SK-N-SH (cell line): ENCODE measurements at regions not wholly inside any gene's neighbourhood (a gene's known extent, or its start where the extent isn't known, plus 50 kb on each side); places are given as distances from the start of the nearest gene placed in this dataset.

ENCODE experiments used
- CHD2 ChIP-seq: fragments of 150-350 bp; IDR thresholded peaks from 2 replicates; pipeline ENCODE4 v1.6.1; 2018; ENCODE audit warnings: low read length; ENCODE audit not compliant: partially characterized antibody
- EZH2phosphoT487 ChIP-seq: fragments of 200-600 bp; sonication (generic); IDR thresholded peaks from 2 replicates; pipeline ENCODE4 v1.6.1; 2017; ENCODE audit warnings: low read depth, mixed run types, mild to moderate bottlenecking, antibody characterized with exemption, moderate library complexity, borderline replicate concordance
- MAX ChIP-seq: IDR thresholded peaks from 2 replicates; pipeline ENCODE4 v1.4.0; 2012; ENCODE audit warnings: low read depth
- MXI1 ChIP-seq: IDR thresholded peaks from 2 replicates; pipeline ENCODE4 v1.6.1; 2012; ENCODE audit warnings: mild to moderate bottlenecking, low read depth, low read length, improper control_type of control experiment
- NFIC ChIP-seq: IDR thresholded peaks from 2 replicates; pipeline ENCODE4 v1.4.0; 2012; ENCODE audit warnings: borderline replicate concordance
- NRF1 ChIP-seq: IDR thresholded peaks from 2 replicates; pipeline ENCODE4 v1.6.1; 2012; ENCODE audit warnings: low read depth, mild to moderate bottlenecking, low read length
- PBX3 ChIP-seq: IDR thresholded peaks from 2 replicates; pipeline ENCODE4; 2012
- RAD21 ChIP-seq: IDR thresholded peaks from 2 replicates; pipeline ENCODE4 v1.6.1; 2012; ENCODE audit warnings: mild to moderate bottlenecking, low read length
- RCOR1 ChIP-seq: fragments of 150-350 bp; IDR thresholded peaks from 2 replicates; pipeline ENCODE4 v1.6.1; 2017; ENCODE audit warnings: antibody characterized with exemption, low read length
- TCF12 ChIP-seq: IDR thresholded peaks from 2 replicates; pipeline ENCODE4 v1.4.0; 2012
- USF2 ChIP-seq: fragments of 150-350 bp; IDR thresholded peaks from 2 replicates; pipeline ENCODE4 v1.6.1; 2017; ENCODE audit warnings: antibody characterized with exemption, low read length, low read depth, borderline replicate concordance
- ZBTB33 ChIP-seq: IDR thresholded peaks from 2 replicates; pipeline ENCODE4 v1.4.0; 2012; ENCODE audit warnings: low read depth, borderline replicate concordance
- TF ChIP-seq, protein P1 (sequence below): fragments of 200-600 bp; sonication (generic); IDR thresholded peaks from 2 replicates; pipeline ENCODE4 v1.6.1; 2017; ENCODE audit warnings: antibody characterized with exemption, mild to moderate bottlenecking, moderate library complexity

DNA sequence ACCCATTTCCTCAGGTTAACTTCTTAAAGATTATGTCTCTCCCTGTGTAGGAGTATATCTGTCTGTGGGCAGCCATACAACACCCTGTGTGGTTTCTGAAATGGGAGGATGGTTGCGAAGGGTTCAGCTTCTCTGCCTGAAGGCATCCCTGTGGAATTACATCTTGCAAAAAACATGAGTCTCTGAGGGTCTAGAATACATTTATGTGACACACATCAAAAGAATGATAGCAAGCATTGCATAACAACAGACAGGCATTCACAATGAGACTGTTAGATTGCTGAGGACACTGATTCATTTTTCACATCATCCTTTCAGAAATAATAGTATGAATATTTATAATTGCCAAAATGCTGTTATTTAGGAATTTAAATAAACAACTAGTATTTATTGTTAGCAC, 670.9 kb downstream of the HTR1B start:
- TF ChIP-seq EZH2phosphoT487 (no peak), PBX3 (no peak), NRF1 (no peak), CHD2 (no peak), RCOR1 (no peak), MXI1 (no peak), ZBTB33 (no peak), NFIC (no peak), RAD21 (no peak), MAX (no peak), USF2 (no peak), TCF12 (no peak)
- TF ChIP-seq, protein P1, sequence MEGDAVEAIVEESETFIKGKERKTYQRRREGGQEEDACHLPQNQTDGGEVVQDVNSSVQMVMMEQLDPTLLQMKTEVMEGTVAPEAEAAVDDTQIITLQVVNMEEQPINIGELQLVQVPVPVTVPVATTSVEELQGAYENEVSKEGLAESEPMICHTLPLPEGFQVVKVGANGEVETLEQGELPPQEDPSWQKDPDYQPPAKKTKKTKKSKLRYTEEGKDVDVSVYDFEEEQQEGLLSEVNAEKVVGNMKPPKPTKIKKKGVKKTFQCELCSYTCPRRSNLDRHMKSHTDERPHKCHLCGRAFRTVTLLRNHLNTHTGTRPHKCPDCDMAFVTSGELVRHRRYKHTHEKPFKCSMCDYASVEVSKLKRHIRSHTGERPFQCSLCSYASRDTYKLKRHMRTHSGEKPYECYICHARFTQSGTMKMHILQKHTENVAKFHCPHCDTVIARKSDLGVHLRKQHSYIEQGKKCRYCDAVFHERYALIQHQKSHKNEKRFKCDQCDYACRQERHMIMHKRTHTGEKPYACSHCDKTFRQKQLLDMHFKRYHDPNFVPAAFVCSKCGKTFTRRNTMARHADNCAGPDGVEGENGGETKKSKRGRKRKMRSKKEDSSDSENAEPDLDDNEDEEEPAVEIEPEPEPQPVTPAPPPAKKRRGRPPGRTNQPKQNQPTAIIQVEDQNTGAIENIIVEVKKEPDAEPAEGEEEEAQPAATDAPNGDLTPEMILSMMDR = no peak
